GM10266 (cell line): ENCODE measurements at regions not wholly inside any gene's neighbourhood (a gene's known extent, or its start where the extent isn't known, plus 50 kb on each side); places are given as distances from the start of the nearest gene placed in this dataset.

Source experiments
- DNase-seq: peaks from one replicate; pipeline ENCODE4 v3.0.0; 2012; ENCODE audit errors: extremely low spot score
- TF ChIP-seq, protein P1 (sequence below): IDR thresholded peaks from 2 replicates; pipeline ENCODE4 v1.5.1; 2012; ENCODE audit warnings: mild to moderate bottlenecking, low read depth; ENCODE audit not compliant: control insufficient read depth, insufficient read depth; ENCODE audit errors: missing control alignments

DNA sequence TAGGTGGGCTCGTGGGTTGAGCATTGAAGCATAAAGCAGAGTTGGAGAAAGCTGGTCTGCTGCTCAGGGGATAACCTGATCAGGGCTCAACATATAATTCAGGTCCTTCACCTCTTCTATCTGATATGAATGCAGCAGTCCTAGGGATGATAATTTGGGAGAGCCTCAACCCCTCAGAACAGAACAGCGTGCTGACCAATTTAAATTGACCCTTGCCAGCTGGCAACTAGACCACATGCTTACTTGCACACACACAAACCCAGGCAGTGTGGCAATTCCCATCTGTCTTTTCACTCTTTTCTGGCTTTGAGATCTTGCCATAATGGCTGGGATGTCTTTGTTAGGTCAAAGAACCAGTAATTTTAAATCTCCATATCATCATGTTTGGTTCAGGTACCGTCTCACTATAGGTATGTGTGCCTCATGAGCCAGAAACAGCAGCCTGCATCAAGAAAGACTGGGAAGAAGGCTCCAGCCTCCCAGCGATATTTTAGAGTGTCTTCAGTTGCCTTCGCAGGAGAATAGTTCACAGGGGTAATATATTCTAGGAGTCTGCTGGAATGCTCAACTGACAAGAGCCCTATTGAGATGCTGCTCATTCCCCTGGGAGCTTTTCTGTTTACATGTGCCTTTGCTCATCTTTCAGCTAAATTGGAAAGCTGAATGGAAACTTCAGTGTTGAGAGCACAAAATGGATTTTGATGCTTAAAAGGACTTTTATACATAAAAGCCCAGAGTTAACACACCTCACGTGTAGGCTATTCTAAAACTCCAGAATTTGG is 497.6 kb downstream of the RASEF start:
- TF ChIP-seq, protein P1, sequence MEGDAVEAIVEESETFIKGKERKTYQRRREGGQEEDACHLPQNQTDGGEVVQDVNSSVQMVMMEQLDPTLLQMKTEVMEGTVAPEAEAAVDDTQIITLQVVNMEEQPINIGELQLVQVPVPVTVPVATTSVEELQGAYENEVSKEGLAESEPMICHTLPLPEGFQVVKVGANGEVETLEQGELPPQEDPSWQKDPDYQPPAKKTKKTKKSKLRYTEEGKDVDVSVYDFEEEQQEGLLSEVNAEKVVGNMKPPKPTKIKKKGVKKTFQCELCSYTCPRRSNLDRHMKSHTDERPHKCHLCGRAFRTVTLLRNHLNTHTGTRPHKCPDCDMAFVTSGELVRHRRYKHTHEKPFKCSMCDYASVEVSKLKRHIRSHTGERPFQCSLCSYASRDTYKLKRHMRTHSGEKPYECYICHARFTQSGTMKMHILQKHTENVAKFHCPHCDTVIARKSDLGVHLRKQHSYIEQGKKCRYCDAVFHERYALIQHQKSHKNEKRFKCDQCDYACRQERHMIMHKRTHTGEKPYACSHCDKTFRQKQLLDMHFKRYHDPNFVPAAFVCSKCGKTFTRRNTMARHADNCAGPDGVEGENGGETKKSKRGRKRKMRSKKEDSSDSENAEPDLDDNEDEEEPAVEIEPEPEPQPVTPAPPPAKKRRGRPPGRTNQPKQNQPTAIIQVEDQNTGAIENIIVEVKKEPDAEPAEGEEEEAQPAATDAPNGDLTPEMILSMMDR = no peak
- no peak for DNase-seq

DNA sequence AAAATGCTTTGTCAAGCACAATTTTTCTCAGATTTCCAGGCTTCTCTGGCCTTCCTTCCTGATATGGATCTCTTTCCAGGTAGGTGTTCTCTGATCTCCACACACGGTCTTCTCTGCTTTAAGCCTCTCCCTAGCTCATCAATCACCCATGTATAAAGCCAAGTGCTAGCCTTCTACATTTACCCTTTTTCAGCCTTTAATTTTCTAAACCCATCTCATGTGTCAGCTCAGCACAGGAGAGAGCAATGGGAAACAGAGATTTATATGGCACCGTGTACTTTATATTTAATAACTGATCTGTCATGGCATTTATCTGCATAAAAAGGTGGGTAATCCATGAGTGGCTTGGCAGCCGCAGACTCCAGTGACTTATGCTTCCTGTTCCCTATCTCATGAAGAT is 495.0 kb downstream of the RASEF start:
- TF ChIP-seq, protein P1 = no peak
- no peak for DNase-seq

DNA sequence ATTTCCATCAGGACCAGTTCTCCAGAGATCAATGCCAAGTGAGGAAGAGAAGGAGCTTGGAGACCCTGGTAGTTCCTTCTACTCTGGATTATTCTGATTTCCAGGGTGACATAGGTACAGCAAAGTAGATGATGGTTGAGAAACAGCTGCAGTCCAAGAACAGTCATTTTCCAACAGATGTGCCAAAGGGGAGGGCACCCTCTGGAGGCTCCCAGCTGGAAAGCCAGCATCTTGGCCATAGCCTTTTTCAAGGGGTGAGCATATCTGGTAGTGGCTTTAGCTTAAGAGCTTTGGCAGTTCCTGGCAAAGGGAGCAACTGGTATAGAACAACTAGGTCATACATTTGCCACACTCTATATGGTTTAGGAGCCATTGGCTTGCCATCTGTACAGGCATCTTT is 492.7 kb downstream of the RASEF start:
- no peak for DNase-seq
- TF ChIP-seq, protein P1 = no peak

DNA sequence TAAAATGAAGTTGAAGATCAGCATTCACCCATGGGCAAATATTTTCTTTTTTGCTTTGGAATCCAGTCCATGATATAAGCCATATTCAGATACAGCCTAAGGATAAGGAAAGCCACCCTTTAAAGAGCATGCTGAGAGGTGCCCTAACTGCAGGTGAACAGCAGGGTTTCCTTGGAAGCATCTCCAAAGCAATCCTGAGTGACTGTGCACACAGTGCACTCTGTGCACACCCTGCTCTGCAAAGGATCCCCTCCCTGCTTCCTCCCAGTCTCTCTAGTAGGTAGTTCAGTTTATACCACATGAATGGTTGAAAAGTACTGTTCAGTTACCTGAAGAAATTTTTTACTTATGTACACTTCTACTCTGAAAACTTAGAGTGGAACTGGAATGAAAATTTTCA is 491.4 kb downstream of the RASEF start:
- DNase-seq = no peak
- TF ChIP-seq, protein P1 = no peak

DNA sequence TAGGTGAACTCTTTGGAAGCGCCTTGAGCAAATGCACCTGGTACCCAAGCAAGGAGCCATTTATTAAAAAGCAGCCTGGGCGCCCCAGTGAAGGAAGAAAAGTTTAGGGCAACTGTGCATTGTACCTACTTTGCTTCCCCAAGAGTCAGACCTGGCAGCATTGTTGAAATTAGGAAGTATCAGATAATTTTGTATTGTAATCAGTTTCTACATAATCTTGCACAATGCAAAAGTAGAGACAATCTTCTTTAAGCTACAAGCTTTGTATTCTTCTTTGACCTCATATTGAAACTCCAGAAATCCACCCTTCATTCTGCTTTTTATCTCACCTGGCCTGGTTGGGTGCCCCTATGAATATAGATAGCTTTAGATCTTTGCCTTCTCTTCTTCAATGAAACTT is 490.8 kb downstream of the RASEF start:
- TF ChIP-seq, protein P1 = no peak
- no peak for DNase-seq

DNA sequence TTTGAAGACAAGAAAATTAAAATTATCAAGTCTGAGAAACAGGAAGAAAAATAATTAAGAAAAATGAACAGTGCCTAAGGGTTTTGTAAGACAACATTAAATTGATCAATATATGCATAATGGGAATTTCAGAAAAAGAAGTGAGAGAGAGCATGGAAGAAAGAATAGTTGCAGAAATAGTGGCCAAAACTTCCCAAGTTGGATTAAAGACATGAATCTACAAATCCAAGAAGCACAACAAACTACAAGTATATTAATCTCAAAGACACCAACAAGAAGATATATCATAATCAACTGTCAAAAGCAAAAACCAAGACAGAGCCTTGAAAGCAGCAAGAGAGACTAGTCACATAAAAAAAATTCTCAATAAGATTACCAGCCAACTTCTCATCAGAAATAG is 488.0 kb downstream of the RASEF start:
- no peak for DNase-seq
- TF ChIP-seq, protein P1 = no peak

DNA sequence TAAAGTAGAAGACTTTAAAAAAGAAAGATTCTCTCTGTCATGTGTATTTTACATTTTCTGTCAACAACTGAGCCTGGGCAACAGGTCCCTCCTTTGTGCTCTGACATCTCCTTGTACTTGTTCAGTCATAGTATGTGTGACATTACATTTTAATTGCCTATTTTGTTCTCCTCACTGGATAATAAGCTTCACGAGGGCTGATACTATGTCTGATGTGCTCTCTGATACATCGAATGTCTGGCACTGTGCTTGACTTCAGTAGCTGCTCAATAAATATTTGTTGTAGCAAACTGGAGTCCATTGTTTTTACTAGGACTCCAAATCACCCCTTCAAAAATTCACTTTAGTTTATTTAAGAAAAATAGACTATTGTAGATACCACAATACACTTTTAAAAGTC is 482.0 kb downstream of the RASEF start:
- TF ChIP-seq, protein P1 = no peak
- DNase-seq = no peak
